Central memory CD4-positive, alpha-beta T cell (primary cell): ENCODE measurements at regions not wholly inside any gene's neighbourhood (a gene's known extent, or its start where the extent isn't known, plus 50 kb on each side); places are given as distances from the start of the nearest gene placed in this dataset.

Source experiments
- DNase-seq: peaks from one replicate; pipeline ENCODE4 v3.0.0; 2022

- DNase-seq, result no peak
Observed at GRCh38 chr13:53890696-53891095, 862.1 kb downstream of the OLFM4 start.

- DNase-seq, result no peak
Observed at GRCh38 chr13:53901593-53901992, 873.0 kb downstream of the OLFM4 start.

- no peak for DNase-seq
Observed at GRCh38 chr13:53907891-53908290, 879.3 kb downstream of the OLFM4 start.

- DNase-seq, result no peak
Observed at GRCh38 chr13:53920916-53921315, 892.3 kb downstream of the OLFM4 start.

- DNase-seq, result no peak
Observed at GRCh38 chr13:53921473-53921872, 892.9 kb downstream of the OLFM4 start.

GRCh38 chr13:53941588-53942190 lies 913.1 kb downstream of the OLFM4 start:
- DNase-seq, result no peak

- DNase-seq, result no peak
Observed at GRCh38 chr13:53946500-53946899, 917.9 kb downstream of the OLFM4 start.

GRCh38 chr13:53953183-53953582 lies 924.6 kb downstream of the OLFM4 start:
- DNase-seq, result no peak
